ENCODE measurements at regions not wholly inside any gene's neighbourhood (a gene's known extent, or its start where the extent isn't known, plus 50 kb on each side); places are given as distances from the start of the nearest gene placed in this dataset.

DNA sequence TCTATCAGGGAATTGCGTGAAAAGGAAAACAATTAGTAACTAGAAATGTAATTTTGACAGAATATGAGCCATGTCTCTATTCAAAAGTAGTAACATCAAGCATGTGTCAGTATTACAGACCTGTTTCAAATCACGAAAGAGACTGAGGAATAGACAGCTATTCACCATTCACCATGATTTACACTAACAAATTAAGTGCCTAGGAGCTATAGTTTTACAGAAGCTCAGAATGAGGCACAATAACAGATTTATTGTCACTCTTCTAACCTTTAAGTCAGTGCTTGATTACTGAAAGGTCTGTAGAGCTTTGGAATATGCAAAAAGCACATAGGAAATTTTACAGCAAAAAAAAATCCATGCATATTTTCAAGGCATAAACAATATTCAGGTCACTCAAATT is 208.2 kb downstream of the SLCO4C1 start:
- TF ChIP-seq EP300 (IDR thresholded peaks at IDR 0.05) (no peak), CTCF (IDR thresholded peaks at IDR 0.05) (no peak), POLR2A (IDR thresholded peaks at IDR 0.05) (no peak)

Measured in suprapubic skin (tissue), 3 donors.